ENCODE measurements at regions not wholly inside any gene's neighbourhood (a gene's known extent, or its start where the extent isn't known, plus 50 kb on each side); places are given as distances from the start of the nearest gene placed in this dataset.

DNA sequence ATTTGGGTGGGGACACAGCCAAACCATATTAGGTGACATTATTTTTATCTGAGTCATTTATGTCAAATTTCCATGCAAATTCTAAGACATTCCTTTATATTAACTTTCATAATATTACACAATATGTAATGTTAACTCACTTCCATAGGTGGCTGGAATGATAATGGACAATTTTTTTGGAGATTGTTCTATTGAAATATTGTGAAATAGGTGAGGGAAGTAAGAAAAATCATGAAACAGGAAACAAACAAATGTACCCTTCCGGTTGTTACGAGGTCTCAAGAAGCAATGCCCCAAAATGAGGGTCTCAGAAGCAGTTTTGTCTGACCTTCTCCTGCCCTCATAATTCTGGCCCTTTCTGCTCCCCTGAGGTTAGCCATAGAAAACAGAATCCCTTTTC is 306.5 kb downstream of the HDGFL1 start:
- no peak for DNase-seq (ENCODE audit: low read depth in 4 of 4, low spot score in 3 of 4)

DNA sequence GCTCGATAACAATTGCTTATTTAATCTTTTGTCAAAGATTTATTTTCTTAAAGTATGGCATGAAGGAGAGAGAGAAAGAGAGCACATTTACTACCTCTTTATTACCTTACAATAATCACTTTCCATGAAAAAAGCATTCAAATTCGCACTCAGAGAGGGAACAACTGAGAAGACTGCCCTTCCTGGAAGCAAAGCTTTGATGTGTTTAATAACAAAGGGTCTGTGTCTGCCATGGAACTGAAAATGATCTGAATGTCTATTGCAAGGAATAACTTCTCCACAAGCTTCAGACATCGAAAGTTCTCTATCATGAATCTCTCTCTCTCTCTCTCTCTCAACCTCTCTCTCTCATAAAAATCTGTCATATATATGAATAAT is 308.9 kb downstream of the HDGFL1 start:
- no peak for DNase-seq (ENCODE audit: low read depth in 4 of 4, low spot score in 3 of 4)

DNA sequence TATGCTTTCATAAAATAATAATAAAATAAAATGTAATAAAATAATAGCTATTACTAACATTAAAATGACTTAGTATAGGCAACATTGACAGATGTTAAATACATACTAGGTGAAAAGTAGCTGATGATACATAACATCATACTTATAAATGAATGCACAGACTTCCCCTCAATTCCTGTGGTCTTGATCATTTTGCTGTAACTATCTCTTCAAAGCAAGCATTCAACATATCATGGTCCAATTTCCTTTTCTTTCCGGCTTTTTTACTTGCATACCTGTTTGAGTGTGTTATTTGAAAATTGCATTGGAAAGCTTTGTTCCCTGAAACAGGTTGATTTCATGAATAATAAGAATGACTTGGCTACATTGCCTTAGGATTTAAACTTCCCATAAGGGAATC is 309.3 kb downstream of the HDGFL1 start:
- DNase-seq (ENCODE audit: low read depth in 4 of 4, low spot score in 3 of 4): no peak

DNA sequence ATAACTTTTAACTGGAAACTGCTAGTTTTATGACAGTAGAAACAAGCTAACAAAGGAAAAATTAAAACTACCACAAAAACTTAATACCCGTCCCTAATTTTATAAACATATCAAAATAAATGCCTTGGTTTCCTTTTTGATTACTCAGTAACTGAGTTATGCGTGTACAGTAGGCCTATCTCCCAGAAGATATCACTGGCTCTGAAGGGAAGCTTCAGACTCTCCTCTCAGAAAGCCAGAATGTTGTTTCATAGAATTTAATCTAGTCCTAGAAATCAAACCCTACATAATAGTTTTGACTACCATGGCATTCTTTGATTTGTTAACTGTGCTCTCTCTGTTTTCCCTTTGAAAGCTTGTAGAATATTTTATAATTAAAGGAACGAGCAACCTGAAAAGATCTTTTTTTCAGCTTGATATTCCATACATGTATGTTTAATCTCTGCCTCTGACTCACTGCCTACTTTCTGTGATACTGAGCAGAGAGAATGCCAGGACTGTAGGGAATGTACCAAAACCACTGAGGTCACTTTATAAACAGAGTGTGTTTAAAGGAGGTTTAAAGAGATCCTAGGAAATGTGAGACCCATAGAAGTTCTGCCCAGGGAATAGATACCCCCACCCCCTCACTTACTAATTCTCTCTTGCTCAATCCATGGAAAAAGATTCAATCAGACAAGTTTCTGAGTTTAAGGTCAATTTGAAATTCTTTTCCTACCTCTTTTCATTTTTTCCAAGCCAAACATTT is 311.5 kb downstream of the HDGFL1 start:
- no peak for DNase-seq (ENCODE audit: low read depth in 4 of 4, low spot score in 3 of 4)

DNA sequence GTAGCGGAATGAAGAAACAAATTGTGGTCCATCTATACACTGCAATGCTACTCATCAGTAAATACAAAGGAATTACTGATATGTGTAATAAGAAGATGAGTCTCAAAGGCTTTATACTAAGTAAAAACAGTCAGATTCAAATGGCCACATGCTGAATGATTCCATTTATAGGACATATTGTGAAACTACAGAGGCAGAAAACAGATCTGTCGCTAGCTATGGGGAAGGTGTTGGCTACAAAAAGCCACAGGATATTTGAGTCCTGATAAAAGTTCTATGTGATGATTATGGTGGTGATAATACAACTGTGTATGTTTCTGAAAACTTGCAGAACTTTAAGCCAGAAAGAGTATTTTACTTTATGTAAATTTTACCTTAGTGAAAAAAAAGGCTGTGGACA is 313.2 kb downstream of the HDGFL1 start:
- no peak for DNase-seq (ENCODE audit: low read depth in 4 of 4, low spot score in 3 of 4)

DNA sequence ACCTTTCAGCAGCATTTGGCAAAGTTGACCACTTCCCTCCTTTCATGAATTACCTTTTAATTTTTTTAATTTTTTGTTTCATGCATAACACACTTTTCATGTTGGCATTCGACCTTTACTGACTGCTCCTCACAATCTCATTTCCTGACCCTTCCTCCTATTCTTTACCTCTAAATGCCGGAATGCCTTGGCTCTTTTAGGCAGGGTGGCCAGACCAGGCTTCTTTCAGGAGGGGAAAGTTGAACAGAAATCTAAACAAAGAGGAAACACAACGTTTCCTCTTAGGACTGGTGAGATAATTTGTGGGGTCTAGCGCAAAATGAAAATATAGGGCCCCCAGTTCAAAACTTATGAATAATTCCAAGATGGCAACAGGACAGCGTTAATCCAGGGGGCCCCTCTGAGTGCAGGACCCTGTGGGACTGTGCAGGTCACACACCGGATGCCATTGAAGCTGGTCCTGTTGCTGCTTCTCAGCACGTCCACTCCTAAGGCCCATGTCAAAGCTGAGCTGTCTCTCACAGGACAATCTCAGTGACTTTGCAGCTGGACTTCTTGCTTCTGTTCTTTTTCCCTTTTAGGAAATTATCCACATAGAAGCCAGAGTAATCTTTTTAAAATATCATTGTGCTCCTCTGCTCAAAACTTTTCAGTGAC is 313.8 kb downstream of the HDGFL1 start:
- no peak for DNase-seq (ENCODE audit: low read depth in 4 of 4, low spot score in 3 of 4)

DNA sequence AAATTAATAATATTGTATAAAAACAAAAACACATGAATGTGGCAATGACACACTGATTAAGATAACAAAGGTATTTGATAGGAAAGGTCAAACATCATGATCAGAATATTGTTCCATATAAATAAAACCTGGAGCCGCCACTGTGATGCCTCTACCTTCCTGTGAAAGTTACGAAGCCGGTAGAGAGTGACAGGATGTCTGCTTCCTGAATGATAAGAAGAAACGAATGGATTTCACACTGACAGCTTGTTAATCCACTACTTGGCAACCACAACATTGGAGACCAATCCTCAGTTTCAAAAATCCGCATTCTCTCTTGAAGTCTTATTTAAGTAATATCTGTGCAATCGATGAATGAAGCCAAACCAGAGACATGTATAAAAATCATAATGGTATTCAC is 315.1 kb downstream of the HDGFL1 start:
- DNase-seq (ENCODE audit: low read depth in 4 of 4, low spot score in 3 of 4): no peak

DNA sequence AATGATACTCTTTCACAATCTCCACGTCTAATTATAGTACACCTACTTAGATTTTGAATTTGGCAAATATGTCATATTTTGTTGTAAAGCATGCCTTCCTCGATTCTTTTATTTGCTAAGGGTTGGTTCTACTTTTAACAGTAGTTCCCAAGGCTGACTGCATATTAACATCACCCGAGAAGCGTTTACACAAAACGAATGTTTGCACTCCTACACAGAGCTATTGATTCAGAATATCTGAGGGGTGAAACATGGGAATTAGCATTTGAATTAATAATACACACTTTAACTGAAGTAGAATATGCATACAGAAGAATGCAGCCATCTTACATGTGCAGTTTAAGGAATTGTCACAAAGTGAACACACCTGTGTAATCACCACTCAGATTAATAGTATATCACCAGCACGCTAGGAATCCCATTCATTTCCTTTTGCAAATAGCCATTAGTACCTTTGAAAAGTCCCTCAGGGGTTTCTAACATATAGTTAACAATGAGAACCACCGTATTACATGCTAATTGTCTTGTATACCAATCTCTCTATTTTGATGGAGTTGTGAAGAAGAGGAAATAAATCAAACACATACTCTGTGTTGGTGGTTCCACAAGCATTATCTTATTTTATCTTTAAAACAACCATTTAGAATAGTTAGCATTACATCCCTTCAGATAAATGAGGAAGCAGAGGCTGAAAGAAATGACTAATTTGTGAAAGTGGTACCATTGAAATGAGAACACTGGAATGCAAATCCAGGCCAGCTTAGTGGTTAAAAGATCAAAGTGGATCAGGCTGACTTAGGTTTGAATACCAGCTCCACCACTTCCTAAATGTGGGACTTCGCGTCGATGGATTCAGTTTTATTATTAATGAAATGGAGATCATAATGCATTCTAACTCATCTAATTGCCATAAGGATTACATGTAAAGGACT is 317.6 kb downstream of the HDGFL1 start:
- no peak for DNase-seq (ENCODE audit: low read depth in 4 of 4, low spot score in 3 of 4)

DNA sequence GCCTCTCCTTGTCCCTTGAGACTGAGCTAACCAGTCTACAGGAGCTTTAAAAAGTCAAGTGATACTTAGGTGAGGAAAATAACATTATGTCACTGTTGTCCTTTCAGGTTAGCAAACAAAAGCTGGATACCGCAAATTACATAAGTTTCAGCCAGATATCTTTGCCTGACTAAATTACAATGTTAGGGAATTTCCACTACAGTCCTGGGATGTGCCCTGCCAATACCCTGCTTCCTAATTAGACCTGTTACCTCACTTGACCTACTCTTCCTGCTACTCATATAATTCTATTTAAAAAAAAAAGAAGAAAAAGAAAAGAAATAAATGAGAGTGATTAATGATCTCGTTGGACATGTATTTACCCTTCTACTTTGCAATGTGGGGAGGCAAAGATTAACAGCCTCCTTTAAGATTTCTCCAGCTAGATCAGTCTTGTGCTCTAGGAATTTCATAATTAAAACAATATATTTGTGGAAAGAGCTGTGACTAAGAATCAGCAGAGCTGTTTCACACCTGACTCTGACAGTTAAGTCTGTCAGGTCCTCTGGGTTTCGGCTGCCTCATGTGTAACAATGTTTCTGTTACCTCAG is 318.9 kb downstream of the HDGFL1 start:
- DNase-seq (ENCODE audit: low read depth in 4 of 4, low spot score in 3 of 4): no peak

DNA sequence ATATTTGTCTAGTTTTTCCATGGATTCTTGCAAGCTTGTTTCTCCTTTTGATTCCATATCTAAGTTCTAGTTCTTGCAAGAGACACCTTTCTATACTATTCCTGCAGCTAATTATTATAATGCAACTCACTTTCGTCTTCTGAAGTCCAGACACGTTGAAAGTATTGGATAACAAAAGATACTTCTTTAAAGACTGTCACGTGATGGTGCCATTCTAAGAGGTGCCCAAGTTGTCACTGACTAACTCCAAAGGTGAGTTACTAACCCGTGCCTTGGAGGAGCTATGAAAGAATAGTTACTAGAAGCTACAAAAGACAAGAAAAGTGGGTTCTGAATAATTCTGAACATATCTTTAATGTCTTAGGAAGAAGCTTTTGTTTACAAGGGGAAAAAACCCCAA is 322.6 kb downstream of the HDGFL1 start:
- DNase-seq (ENCODE audit: low read depth in 4 of 4, low spot score in 3 of 4): no peak

DNA sequence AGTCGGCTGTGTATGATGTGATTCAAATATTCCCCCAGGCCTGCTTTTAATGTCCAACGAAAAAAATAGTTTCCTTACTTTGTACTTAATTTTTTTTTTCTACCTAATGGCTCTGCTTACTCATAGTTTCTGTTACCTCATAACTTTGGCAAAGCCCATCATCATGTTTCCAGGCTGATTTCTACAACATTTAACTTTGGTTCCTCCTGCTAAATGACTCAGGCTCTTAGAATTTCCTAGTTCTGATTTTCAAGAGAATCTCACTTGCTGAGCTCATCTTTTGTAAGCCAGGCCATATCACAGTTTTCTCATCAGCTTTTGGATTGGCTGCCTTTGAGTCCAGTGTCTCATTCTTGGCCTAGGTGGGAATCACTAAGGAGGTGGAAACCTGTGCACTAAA is 323.1 kb downstream of the HDGFL1 start:
- DNase-seq (ENCODE audit: low read depth in 4 of 4, low spot score in 3 of 4): no peak

DNA sequence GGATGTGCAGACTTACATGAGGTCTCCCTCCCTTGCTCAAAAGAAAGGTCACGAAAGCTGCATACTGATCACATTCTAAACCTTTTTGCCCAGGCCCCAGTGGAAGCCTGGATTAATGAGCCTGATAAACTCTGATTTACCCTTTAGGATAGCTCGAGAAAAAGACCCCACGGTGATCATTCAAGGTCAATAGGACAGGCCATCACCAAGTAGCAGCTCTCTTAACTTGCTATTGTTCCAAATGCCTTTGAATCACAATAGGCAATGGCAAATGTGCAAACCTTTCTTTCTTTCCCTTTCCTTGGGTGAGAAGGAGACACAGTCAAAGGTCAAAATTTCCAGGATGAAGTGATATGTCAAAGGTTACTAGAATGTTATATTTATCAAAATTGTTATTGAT is 327.3 kb downstream of the HDGFL1 start:
- DNase-seq (ENCODE audit: low read depth in 4 of 4, low spot score in 3 of 4): no peak

DNA sequence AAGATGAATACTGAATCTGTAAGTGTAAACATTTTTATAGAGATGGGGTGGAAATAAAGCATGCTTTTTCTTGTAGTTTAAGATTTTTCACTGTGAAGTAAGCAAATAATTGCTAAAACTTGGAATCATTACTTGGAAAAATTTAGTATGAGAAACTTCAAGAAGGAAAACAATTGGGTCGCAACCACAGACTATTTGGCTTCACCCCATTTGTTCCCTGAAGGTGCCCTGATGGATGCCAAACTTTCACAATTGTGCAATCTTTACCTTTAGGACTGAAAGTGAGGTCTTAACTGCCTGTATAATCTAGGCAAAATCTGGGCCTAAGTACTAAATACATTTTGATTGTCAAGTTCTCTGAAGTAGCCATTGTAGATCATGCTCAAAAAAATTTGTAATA is 330.1 kb downstream of the HDGFL1 start:
- no peak for DNase-seq (ENCODE audit: low read depth in 4 of 4, low spot score in 3 of 4)

DNA sequence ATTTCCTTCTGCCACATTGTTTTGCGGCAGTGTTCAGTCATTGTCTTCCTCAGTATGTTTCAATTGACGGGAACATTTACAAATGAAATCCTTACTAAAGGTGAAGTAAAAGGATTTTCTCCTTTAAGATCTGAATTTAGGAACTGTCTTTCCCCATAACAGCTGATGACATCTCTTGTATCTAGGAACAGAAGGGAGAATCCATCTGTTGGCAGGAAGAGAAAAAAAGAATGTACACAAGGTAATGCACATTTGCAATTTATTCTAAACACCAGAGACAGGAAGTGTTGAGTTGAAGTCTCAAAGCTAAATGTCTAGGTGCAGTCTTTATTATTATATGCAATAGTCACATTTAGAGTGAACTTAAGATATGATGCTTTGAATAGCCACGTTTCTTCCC is 334.5 kb downstream of the HDGFL1 start:
- DNase-seq (ENCODE audit: low read depth in 4 of 4, low spot score in 3 of 4): no peak

DNA sequence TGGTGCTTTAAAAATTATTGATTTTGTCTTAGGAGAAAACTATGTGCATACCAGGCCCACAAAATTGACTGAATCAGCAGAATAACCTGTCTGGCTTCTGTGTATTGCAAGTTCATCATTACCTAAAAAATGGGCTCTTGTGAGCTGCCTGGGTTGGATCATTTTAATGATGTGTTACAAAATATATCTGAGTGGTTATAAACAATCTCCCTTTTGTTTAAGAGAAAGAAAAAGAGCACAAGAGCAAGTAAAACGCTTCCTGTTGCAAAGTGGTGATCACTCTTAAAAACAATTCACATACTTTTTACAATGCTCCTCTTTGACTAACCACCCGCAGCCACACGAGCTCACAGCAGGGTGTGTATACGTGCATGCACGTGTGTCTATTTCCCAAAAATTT is 335.1 kb downstream of the HDGFL1 start:
- no peak for DNase-seq (ENCODE audit: low read depth in 4 of 4, low spot score in 3 of 4)

DNA sequence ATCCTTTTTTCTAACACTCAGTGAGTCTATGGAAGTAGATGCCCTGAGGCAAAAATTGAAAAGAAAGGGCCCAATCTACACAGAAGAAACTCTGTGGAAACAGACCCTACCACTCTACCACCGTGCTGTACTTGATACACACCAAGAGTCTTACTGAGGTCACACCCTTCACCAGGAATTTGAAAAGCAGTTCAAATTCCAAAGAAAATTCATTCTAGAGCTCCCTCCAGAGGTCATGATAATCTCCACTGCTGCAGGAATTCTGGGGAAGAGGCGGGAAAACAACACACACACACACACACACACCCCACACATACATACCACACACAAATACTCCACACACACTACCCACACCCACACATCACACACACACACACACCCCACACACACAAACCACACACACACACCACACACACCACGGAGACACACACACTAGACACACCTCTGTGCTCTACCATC is 336.8 kb downstream of the HDGFL1 start:
- no peak for DNase-seq (ENCODE audit: low read depth in 4 of 4, low spot score in 3 of 4)

DNA sequence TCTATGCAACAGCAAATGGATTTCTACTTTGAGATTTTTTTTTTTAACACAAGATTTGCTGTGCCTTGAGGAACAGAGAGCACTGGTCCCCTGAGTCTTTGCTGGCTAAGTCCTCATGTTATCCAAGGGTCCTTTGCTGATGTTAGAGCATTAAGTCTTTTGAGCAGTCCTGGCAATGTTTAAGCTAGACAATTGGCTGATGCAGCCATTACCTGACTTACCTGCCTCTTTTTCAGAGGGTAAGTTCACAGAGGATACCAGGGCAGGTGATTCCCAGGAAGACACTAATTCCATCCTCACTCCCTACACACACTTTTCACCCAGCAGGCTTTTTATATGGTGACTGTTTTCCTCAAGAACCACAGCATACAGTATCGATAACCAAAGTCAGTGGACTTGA is 337.7 kb downstream of the HDGFL1 start:
- no peak for DNase-seq (ENCODE audit: low read depth in 4 of 4, low spot score in 3 of 4)

DNA sequence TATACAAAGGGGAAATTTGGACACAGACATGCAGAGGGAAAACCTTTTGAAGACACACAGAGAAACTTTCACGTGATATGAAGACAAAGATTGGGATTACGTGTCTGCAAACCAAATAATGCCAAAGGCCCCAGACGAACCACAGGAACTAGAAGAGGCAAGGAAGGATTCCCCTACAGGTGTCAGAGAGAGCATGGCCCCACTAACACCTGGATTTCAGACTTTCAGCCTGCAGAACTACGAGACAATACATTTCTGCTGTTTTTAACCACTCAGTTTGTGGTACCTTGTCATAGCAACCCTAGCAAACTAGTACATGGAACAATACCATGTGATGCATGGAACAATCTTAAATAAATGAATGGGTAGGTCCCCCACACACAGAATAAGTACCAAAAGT is 341.0 kb downstream of the HDGFL1 start:
- DNase-seq (ENCODE audit: low read depth in 4 of 4, low spot score in 3 of 4): no peak

DNA sequence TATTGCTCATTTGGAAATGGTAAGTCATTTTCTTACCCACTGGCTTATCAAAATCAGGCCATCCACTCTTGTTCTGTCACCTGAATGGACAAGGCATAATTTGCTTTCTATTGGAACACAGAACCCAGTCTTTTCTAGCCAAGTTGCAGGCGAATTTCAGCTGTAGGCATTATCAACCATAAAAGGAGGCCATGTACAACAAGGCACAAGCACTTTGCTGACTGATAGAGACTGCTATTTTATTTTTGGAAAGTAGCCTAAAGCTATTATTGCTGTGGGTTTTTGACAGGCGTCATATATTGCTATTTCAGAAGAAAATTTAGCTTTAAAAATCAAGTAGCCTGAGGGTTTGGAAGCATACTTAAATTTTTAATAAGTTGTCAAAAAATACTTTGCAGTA is 344.2 kb downstream of the HDGFL1 start:
- no peak for DNase-seq (ENCODE audit: low read depth in 4 of 4, low spot score in 3 of 4)

DNA sequence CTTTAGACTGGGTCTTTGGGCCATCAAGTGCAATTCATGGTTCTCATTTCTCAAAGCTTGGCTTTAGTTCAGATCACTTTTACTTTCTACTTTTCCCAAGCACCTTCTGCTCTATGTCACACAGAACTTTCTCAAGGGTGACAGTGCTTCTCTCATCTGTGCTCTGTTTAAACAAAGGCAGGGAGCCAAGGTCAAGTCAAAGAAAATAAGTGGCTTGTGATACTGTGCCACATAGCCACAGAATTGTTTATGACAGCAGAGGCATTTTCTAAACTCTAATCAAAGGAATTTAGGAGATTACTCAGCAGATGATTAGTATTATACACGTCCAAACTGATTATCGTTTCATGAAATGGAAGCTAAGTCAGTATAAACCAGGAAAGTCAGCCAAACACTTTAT is 348.0 kb downstream of the HDGFL1 start:
- no peak for DNase-seq (ENCODE audit: low read depth in 4 of 4, low spot score in 3 of 4)

DNA sequence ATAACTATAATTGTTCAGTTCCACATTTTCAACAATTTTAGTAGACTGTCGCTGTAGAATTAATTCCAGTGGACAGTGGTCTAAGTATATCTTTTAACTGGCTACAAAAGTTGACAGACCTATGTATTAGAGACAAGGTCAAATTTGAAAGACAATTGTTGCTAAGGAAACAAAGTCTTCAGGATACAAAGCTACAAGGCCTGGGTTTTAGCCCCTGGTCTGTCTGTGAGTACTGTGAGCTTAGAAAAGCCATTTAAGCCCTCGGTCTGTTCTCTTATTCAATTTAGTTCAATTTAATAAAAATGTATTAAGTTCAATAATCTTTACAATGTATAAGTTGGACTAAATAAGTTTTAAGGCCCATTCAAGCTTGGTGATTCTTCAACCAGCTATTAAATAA is 352.5 kb downstream of the HDGFL1 start:
- DNase-seq (ENCODE audit: low read depth in 4 of 4, low spot score in 3 of 4): no peak
